Mesenchymal stem cell (in vitro differentiated cells and primary cell): ENCODE measurements at regions not wholly inside any gene's neighbourhood (a gene's known extent, or its start where the extent isn't known, plus 50 kb on each side); places are given as distances from the start of the nearest gene placed in this dataset.

ENCODE experiments used
- DNase-seq: peaks from one replicate; pipeline ENCODE4 v3.0.0-alpha.2; 2013
- H2AFZ ChIP-seq: one replicate; pipeline ENCODE4 v1.6.1; 2013; ENCODE audit warnings: low read depth, mild to moderate bottlenecking, control low read depth, inconsistent platforms, low read length, moderate library complexity
- H2AK5ac ChIP-seq: 2 replicates; pipeline ENCODE4 v1.6.1; 2013; ENCODE audit warnings: low read length, moderate library complexity, mild to moderate bottlenecking, inconsistent platforms; ENCODE audit not compliant: severe bottlenecking
- H2BK120ac ChIP-seq: one replicate; pipeline ENCODE4 v1.6.1; 2013; ENCODE audit warnings: low read depth, mild to moderate bottlenecking, inconsistent platforms, low read length, moderate library complexity
- H2BK12ac ChIP-seq, 2 experiments: one replicate each; pipeline ENCODE4 v1.6.1; 2013; ENCODE audit warnings: inconsistent platforms in 2 of 2, low read length in 2 of 2, mild to moderate bottlenecking in 2 of 2, moderate library complexity in 2 of 2, control low read depth in 1 of 2
- H2BK15ac ChIP-seq: one replicate; pipeline ENCODE4 v1.6.1; 2013; ENCODE audit warnings: mild to moderate bottlenecking, low read depth, inconsistent platforms; ENCODE audit not compliant: poor library complexity, severe bottlenecking
- H2BK5ac ChIP-seq: 2 replicates; pipeline ENCODE4 v1.6.1; 2013; ENCODE audit warnings: low read depth, mild to moderate bottlenecking, low read length, control low read depth, inconsistent platforms; ENCODE audit not compliant: poor library complexity, severe bottlenecking
- H3K14ac ChIP-seq, 2 experiments: one replicate each; pipeline ENCODE4 v1.6.1; 2013; ENCODE audit warnings: inconsistent platforms in 2 of 2, low read length in 2 of 2, control low read depth in 1 of 2, mild to moderate bottlenecking in 1 of 2, moderate library complexity in 1 of 2
- H3K18ac ChIP-seq, 2 experiments: one replicate each; pipeline ENCODE4 v1.6.1; 2013; ENCODE audit warnings: inconsistent platforms in 2 of 2, low read length in 2 of 2, control low read depth in 1 of 2, low read depth in 1 of 2, mild to moderate bottlenecking in 1 of 2
- H3K23ac ChIP-seq, 2 experiments: one replicate each; pipeline ENCODE4 v1.6.1; 2013; ENCODE audit warnings: inconsistent platforms in 2 of 2, low read length in 2 of 2, mild to moderate bottlenecking in 2 of 2, moderate library complexity in 2 of 2, control low read depth in 1 of 2
- H3K27ac ChIP-seq: 2 replicates; pipeline ENCODE4 v1.5.1; 2013; ENCODE audit warnings: mild to moderate bottlenecking, moderate library complexity, low read length, control low read depth, inconsistent platforms; ENCODE audit not compliant: poor library complexity, severe bottlenecking
- H3K27me3 ChIP-seq, 2 experiments: 2 replicates each; pipeline versions ENCODE4 v1.6.1 to v1.7.0; 2013; ENCODE audit warnings: low read length in 2 of 2, mild to moderate bottlenecking in 2 of 2, moderate library complexity in 2 of 2, control low read depth in 1 of 2, inconsistent platforms in 1 of 2; ENCODE audit not compliant: control insufficient read depth in 1 of 2, insufficient read depth in 1 of 2
- H3K36me3 ChIP-seq, 2 experiments: 2 replicates each; pipeline versions ENCODE4 v1.6.1 to v1.7.0; 2013; ENCODE audit warnings: low read length in 2 of 2, control low read depth in 1 of 2, inconsistent platforms in 1 of 2, low read depth in 1 of 2, mild to moderate bottlenecking in 1 of 2; ENCODE audit not compliant: insufficient read depth in 2 of 2, control insufficient read depth in 1 of 2
- H3K4ac ChIP-seq, 2 experiments: one replicate each; pipeline ENCODE4 v1.6.1; 2013; ENCODE audit warnings: inconsistent platforms in 2 of 2, low read length in 2 of 2, mild to moderate bottlenecking in 2 of 2, moderate library complexity in 2 of 2, control low read depth in 1 of 2, low read depth in 1 of 2
- H3K4me1 ChIP-seq: 2 replicates; pipeline ENCODE4 v1.6.1; 2013; ENCODE audit warnings: low read depth, low read length, control low read depth; ENCODE audit not compliant: control insufficient read depth, insufficient read depth
- H3K4me2 ChIP-seq: 2 replicates; pipeline ENCODE4 v1.6.1; 2013; ENCODE audit warnings: low read length, mild to moderate bottlenecking, inconsistent platforms; ENCODE audit not compliant: poor library complexity, severe bottlenecking
- H3K4me3 ChIP-seq, 2 experiments: 2 replicates each; pipeline versions ENCODE4 v1.5.1 to v1.7.0; 2013; ENCODE audit warnings: low read length in 2 of 2, mild to moderate bottlenecking in 2 of 2, control low read depth in 1 of 2, low read depth in 1 of 2; ENCODE audit not compliant: insufficient read depth in 1 of 2
- H3K79me1 ChIP-seq: replicated peaks from 2 replicates; pipeline ENCODE4 v1.6.1; 2013; ENCODE audit warnings: mild to moderate bottlenecking, control low read depth, low read length, inconsistent platforms; ENCODE audit not compliant: poor library complexity, severe bottlenecking
- H3K9ac ChIP-seq: 2 replicates; pipeline ENCODE4 v1.7.0; 2013; ENCODE audit warnings: mild to moderate bottlenecking, low read length, moderate library complexity
- H3K9me3 ChIP-seq: 2 replicates; pipeline ENCODE4 v1.7.0; 2013; ENCODE audit warnings: mild to moderate bottlenecking, low read length; ENCODE audit not compliant: control insufficient read depth
- H4K8ac ChIP-seq: one replicate; pipeline ENCODE4 v1.6.1; 2013; ENCODE audit warnings: inconsistent platforms, mild to moderate bottlenecking, low read length, moderate library complexity
- H4K91ac ChIP-seq: one replicate; pipeline ENCODE4 v1.6.1; 2013; ENCODE audit warnings: mild to moderate bottlenecking, low read length, inconsistent platforms
- WGBS: methylation state at CpG from one replicate; pipeline ENCODE4 v1.1.7; 2013; ENCODE audit warnings: mixed read lengths; 5-methylcytosine and 5-hydroxymethylcytosine counted together

GRCh38 chr5:56344594-56344993 is 111.5 kb upstream of the ANKRD55 start:
- H3K4me3 ChIP-seq, result no peak overlapping the region
- H3K9me3 ChIP-seq, result no peaks in the 10 kb centered on the region
- H3K9ac ChIP-seq, result no peak overlapping the region
- no peak overlapping the region for H4K91ac ChIP-seq
- H2BK5ac ChIP-seq, result no peak overlapping the region
- no peak overlapping the region for H2BK12ac ChIP-seq
- no peak overlapping the region for H2BK15ac ChIP-seq
- no peaks in the 10 kb centered on the region for H3K36me3 ChIP-seq
- no peak overlapping the region for H3K18ac ChIP-seq
- H2BK120ac ChIP-seq, result no peak overlapping the region
- H3K27me3 ChIP-seq, result no peaks in the 10 kb centered on the region
- H3K4me1 ChIP-seq, result peaks cover 6% of the 10 kb centered on the region
- H3K4me2 ChIP-seq, result no peak overlapping the region
- no peak overlapping the region for H4K8ac ChIP-seq
- WGBS, result no CpG with 5 or more reads among the region's 1 CpG
- H2AK5ac ChIP-seq, result no peak overlapping the region
- no peaks in the 10 kb centered on the region for H3K79me1 ChIP-seq
- H3K4ac ChIP-seq, result no peak overlapping the region
- H3K27ac ChIP-seq, result no peak overlapping the region
- DNase-seq, result no peak
- H3K14ac ChIP-seq, result no peak overlapping the region
- no peak overlapping the region for H3K23ac ChIP-seq
- H2AFZ ChIP-seq, result no peak overlapping the region

- Histone ChIP-seq H4K91ac (no peak overlapping the region), H3K4ac (no peak overlapping the region), H3K4me3 (no peak overlapping the region), H2BK15ac (no peak overlapping the region), H3K14ac (no peak overlapping the region), H3K36me3 (no peaks in the 10 kb centered on the region), H2AK5ac (no peak overlapping the region), H3K9me3 (no peaks in the 10 kb centered on the region), H3K79me1 (no peaks in the 10 kb centered on the region), H2BK12ac (no peak overlapping the region), H2AFZ (no peak overlapping the region), H2BK5ac (no peak overlapping the region), H3K23ac (no peak overlapping the region), H3K9ac (no peak overlapping the region), H3K18ac (no peak overlapping the region), H3K4me1 (peaks cover 6% of the 10 kb centered on the region), H3K27me3 (no peaks in the 10 kb centered on the region), H4K8ac (no peak overlapping the region), H3K4me2 (no peak overlapping the region), H2BK120ac (no peak overlapping the region), H3K27ac (no peak overlapping the region)
- 89% methylated on average over 2 of the region's 2 CpGs for WGBS
- DNase-seq, result no peak
Measured at GRCh38 chr5:56343988-56344387, 110.9 kb upstream of the ANKRD55 start.

DNA sequence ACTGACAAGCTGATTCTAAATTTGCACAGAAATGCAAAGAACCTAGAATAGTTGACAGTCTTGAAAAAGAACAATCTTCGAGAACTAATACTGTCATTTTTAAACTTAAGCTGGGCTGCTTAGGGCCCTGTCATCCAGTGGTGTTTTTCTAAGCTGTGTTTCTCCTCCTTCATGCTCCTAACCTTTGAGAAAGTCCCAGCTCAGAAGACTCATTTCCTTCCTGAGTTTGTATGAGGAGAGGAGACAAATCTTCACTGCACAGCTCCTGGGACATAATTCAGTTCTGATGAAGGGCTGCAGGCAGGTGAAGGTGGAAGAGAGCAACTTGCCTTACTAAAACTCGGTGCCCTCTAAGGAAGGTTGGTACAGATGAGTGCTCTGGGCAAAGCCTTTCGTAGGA is 109.5 kb upstream of the ANKRD55 start:
- H3K23ac ChIP-seq, result no peak overlapping the region
- no peak overlapping the region for H4K8ac ChIP-seq
- peak overlapping the region in 1 of 2 experiments; percentile 31 for H3K18ac ChIP-seq
- no peaks in the 10 kb centered on the region for H3K36me3 ChIP-seq
- no peak overlapping the region for H2BK15ac ChIP-seq
- DNase-seq, result no peak
- H2BK120ac ChIP-seq, result no peak overlapping the region
- no peak overlapping the region for H2BK5ac ChIP-seq
- no peak overlapping the region for H3K4ac ChIP-seq
- no peak overlapping the region for H3K9ac ChIP-seq
- H2AK5ac ChIP-seq, result no peak overlapping the region
- no peaks in the 10 kb centered on the region for H3K9me3 ChIP-seq
- no peak overlapping the region for H3K14ac ChIP-seq
- H3K4me3 ChIP-seq, result no peak overlapping the region
- no peak overlapping the region for H3K27ac ChIP-seq
- H3K27me3 ChIP-seq, result no peaks in the 10 kb centered on the region
- H3K79me1 ChIP-seq, result no peaks in the 10 kb centered on the region
- peak overlapping the region; percentile 51 for H2BK12ac ChIP-seq
- WGBS, result 95% methylated on average over 3 of the region's 3 CpGs
- peak overlapping the region; percentile 25 for H4K91ac ChIP-seq
- no peak overlapping the region for H3K4me2 ChIP-seq
- H3K4me1 ChIP-seq, result peaks cover 6% of the 10 kb centered on the region
- H2AFZ ChIP-seq, result no peak overlapping the region

DNA sequence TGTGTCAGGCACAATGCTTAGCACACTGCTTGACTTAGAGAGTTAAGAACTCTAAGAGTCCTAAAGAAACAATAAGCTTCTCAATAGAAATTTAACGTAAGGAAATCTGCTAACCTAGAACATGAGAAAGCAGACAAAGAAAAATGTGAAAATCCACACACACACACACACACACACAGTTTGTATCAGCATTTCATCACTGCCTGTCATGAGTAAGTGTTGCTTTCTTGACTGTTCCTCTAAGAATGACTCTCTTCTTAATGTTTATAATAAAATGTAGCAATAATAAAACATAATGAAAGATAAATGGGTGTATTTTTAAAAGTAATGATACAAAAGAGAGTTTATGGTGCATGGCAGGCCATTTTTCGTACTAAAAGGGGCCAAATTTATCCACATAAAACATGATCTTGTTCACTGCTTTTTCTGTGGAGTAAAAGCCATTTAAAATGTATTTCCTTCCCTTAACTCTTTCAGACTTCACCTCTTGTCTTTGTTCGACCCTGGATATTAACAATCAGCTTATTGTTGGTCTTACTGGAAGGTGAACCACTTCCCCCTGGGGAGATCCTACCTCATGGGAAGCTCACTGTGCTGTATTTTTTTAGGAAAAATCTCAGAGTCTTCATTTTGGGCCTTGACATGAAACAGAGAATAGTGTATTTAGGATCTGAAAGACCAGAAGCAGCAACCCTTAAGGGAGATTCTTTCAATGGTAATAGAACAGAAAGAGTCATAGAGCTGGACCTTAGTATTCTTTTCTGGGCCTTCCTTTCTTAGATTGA is 107.3 kb upstream of the ANKRD55 start:
- no peak overlapping the region for H2BK120ac ChIP-seq
- H3K4me1 ChIP-seq, result peaks cover under 1% of the 10 kb centered on the region

More for the DNA sequence above, 107.3 kb upstream of the ANKRD55 start:
- Histone ChIP-seq H3K4me3 (no peak overlapping the region), H2AK5ac (no peak overlapping the region), H4K8ac (no peak overlapping the region), H3K14ac (no peak overlapping the region), H4K91ac (no peak overlapping the region), H3K36me3 (no peaks in the 10 kb centered on the region), H2AFZ (no peak overlapping the region), H3K9ac (no peak overlapping the region), H3K4me2 (no peak overlapping the region), H3K9me3 (peaks cover 3% of the 10 kb centered on the region), H3K27me3 (no peaks in the 10 kb centered on the region), H2BK5ac (no peak overlapping the region), H3K18ac (no peak overlapping the region), H3K4ac (no peak overlapping the region), H2BK12ac (no peak overlapping the region), H3K23ac (no peak overlapping the region), H3K79me1 (no peaks in the 10 kb centered on the region), H3K27ac (no peak overlapping the region), H2BK15ac (no peak overlapping the region)
- DNase-seq, result peak; percentile 57
- 79% methylated on average over 2 of the region's 3 CpGs for WGBS
